GM13976 (cell line): ENCODE measurements at regions not wholly inside any gene's neighbourhood (a gene's known extent, or its start where the extent isn't known, plus 50 kb on each side); places are given as distances from the start of the nearest gene placed in this dataset.

Experiments used
- DNase-seq: peaks from one replicate; pipeline ENCODE4 v3.0.0; 2012; ENCODE audit warnings: low spot score
- CTCF ChIP-seq: IDR thresholded peaks from 2 replicates; pipeline ENCODE4 v1.5.1; 2012; ENCODE audit warnings: borderline replicate concordance, mild to moderate bottlenecking; ENCODE audit not compliant: insufficient read depth; ENCODE audit errors: extremely low read depth, missing control alignments, control extremely low read depth
- in situ Hi-C: fragments of 300-500 bp; cut with MboI; formaldehyde crosslinking; loops from one replicate; pipeline ENCODE4 v1.12.0; 2022; ENCODE audit warnings: low sequenced_read_pairs, mixed read lengths, inconsistent platforms; ENCODE audit not compliant: unreplicated experiment

- DNase-seq = no peak
- no peak for TF ChIP-seq CTCF
Observed at GRCh38 chr11:57069942-57070341, 81.2 kb downstream of the OR5AK2 start.

GRCh38 chr11:57071829-57072228 lies 83.1 kb downstream of the OR5AK2 start:
- DNase-seq = no peak
- in situ Hi-C loops = no loop called here
- TF ChIP-seq CTCF = no peak

More at GRCh38 chr11:57069942-57070341, 81.2 kb downstream of the OR5AK2 start:
- in situ Hi-C loops = no loop called here

GRCh38 chr11:57072640-57073039 lies 83.9 kb downstream of the OR5AK2 start:
- TF ChIP-seq CTCF = no peak
- in situ Hi-C loops = no loop called here
- no peak for DNase-seq

- no peak for DNase-seq
- in situ Hi-C loops = no loop called here
- TF ChIP-seq CTCF = no peak
Observed at GRCh38 chr11:57073128-57073527, 84.4 kb downstream of the OR5AK2 start.

- no peak for DNase-seq
- in situ Hi-C loops = loop anchor here (25.0 kb wide), 1 partner anchor 244 kb away; no protein-coding TSS in a partner anchor
- TF ChIP-seq CTCF = no peak
Observed at GRCh38 chr11:57081356-57081755, 92.6 kb downstream of the OR5AK2 start.

- in situ Hi-C loops = loop anchor here (25.0 kb wide), 1 partner anchor 245 kb away; no protein-coding TSS in a partner anchor
Observed at GRCh38 chr11:57082125-57082524, 93.4 kb downstream of the OR5AK2 start.

More at GRCh38 chr11:57082125-57082524, 93.4 kb downstream of the OR5AK2 start:
- TF ChIP-seq CTCF = no peak
- no peak for DNase-seq
